ENCODE measurements at regions not wholly inside any gene's neighbourhood (a gene's known extent, or its start where the extent isn't known, plus 50 kb on each side); places are given as distances from the start of the nearest gene placed in this dataset.

GRCh38 chr15:92228830-92229229 lies 164.9 kb upstream of the ST8SIA2 start:
- WGBS (ENCODE audit: insufficient coverage): no CpG with 5 or more reads among the region's 2 CpGs
- Histone ChIP-seq H3K4me1 (ENCODE audit: control insufficient read depth in 1 of 2, insufficient read depth in 2 of 2, low read length in 2 of 2) (no peaks in the 10 kb centered on the region), H3K4me3 (replicated peaks in 1 of 3; ENCODE audit: low read depth in 2 of 3, low read length in 3 of 3) (no peak overlapping the region), H3K79me2 (ENCODE audit: insufficient read depth, low read length) (no peaks in the 10 kb centered on the region), H4K20me1 (ENCODE audit: insufficient read depth, low read length) (no peaks in the 10 kb centered on the region), H3K4me2 (replicated peaks; ENCODE audit: extremely low read depth, low read length, poor library complexity, severe bottlenecking) (no peak overlapping the region), H3K36me3 (replicated peaks in 1 of 2; ENCODE audit: control insufficient read depth in 1 of 2, insufficient read depth in 2 of 2, low read length in 2 of 2) (no peaks in the 10 kb centered on the region), H3K27ac (ENCODE audit: low read depth in 1 of 2, low read length in 2 of 2) (no peak overlapping the region), H3K27me3 (ENCODE audit: control insufficient read depth in 2 of 2, insufficient read depth in 2 of 2, low read length in 2 of 2) (no peaks in the 10 kb centered on the region), H3K9ac (ENCODE audit: insufficient read depth, low read length, poor library complexity, severe bottlenecking) (no peak overlapping the region), H3K9me3 (replicated peaks in 1 of 2; ENCODE audit: control insufficient read depth in 1 of 2, insufficient read depth in 1 of 2, low read length in 2 of 2) (no peaks in the 10 kb centered on the region), H2AFZ (ENCODE audit: insufficient read depth, low read depth, low read length, poor library complexity, severe bottlenecking) (no peak overlapping the region)
- Mint-ChIP-seq H3K4me3 (no peak overlapping the region), H3K36me3 (no peaks in the 10 kb centered on the region), H3K9me3 (peaks cover under 1 to 8% (median 4%) of the 10 kb centered on the region in 7 donors), H3K4me1 (no peaks in the 10 kb centered on the region), H3K27ac (no peak overlapping the region), H3K27me3 (ENCODE audit: low read depth in 3 of 3) (no peaks in the 10 kb centered on the region)
- no peak for DNase-seq
- intact Hi-C loops (cut with micrococcal nuclease): no loop called here
- TF ChIP-seq CTCF (IDR thresholded peaks at IDR 0.05): no peak

- no peak overlapping the region for H3K4me3 Mint-ChIP-seq
- Histone ChIP-seq H3K4me2 (replicated peaks; ENCODE audit: extremely low read depth, low read length, poor library complexity, severe bottlenecking) (no peak overlapping the region), H3K4me3 (replicated peaks in 1 of 3; ENCODE audit: low read depth in 2 of 3, low read length in 3 of 3) (no peak overlapping the region), H3K4me1 (ENCODE audit: control insufficient read depth in 1 of 2, insufficient read depth in 2 of 2, low read length in 2 of 2) (no peaks in the 10 kb centered on the region), H3K36me3 (replicated peaks in 1 of 2; ENCODE audit: control insufficient read depth in 1 of 2, insufficient read depth in 2 of 2, low read length in 2 of 2) (no peaks in the 10 kb centered on the region), H3K9me3 (replicated peaks in 1 of 2; ENCODE audit: control insufficient read depth in 1 of 2, insufficient read depth in 1 of 2, low read length in 2 of 2) (peaks cover 0 to 3% of the 10 kb centered on the region in 2 donors), H2AFZ (ENCODE audit: insufficient read depth, low read depth, low read length, poor library complexity, severe bottlenecking) (no peak overlapping the region), H4K20me1 (ENCODE audit: insufficient read depth, low read length) (no peaks in the 10 kb centered on the region), H3K27ac (ENCODE audit: low read depth in 1 of 2, low read length in 2 of 2) (no peak overlapping the region), H3K9ac (ENCODE audit: insufficient read depth, low read length, poor library complexity, severe bottlenecking) (no peak overlapping the region), H3K27me3 (ENCODE audit: control insufficient read depth in 2 of 2, insufficient read depth in 2 of 2, low read length in 2 of 2) (no peaks in the 10 kb centered on the region), H3K79me2 (ENCODE audit: insufficient read depth, low read length) (no peaks in the 10 kb centered on the region)
- no peaks in the 10 kb centered on the region for H3K27me3 Mint-ChIP-seq (ENCODE audit: low read depth in 3 of 3)
- H3K9me3 Mint-ChIP-seq: peaks cover 0 to 10% (median 6%) of the 10 kb centered on the region in 7 donors
- no peaks in the 10 kb centered on the region for H3K36me3 Mint-ChIP-seq
- H3K27ac Mint-ChIP-seq: no peak overlapping the region
- no peak for DNase-seq
- intact Hi-C loops (cut with micrococcal nuclease): no loop called here
- TF ChIP-seq CTCF (IDR thresholded peaks at IDR 0.05): no peak
- 100% methylated on average over 1 of the region's 4 CpGs for WGBS (ENCODE audit: insufficient coverage)
- H3K4me1 Mint-ChIP-seq: no peaks in the 10 kb centered on the region
These were observed 162.2 kb upstream of the ST8SIA2 start for GRCh38 chr15:92231461-92231860.

Data from CD14-positive monocyte (primary cell).